Keratinocyte (primary cell): ENCODE measurements at regions not wholly inside any gene's neighbourhood (a gene's known extent, or its start where the extent isn't known, plus 50 kb on each side); places are given as distances from the start of the nearest gene placed in this dataset.
"Not testable (repeated sequence)": the region's sequence is repeated elsewhere in the genome, so short reads cannot be mapped to it uniquely, and the experiment has no call there.

Source experiments
- DNase-seq: peaks from one replicate; pipeline ENCODE4 v3.0.0-alpha.2; 2011; ENCODE audit warnings: low read depth, missing footprints, low spot score
- FAIRE-seq: peaks from 2 replicates; lab custom pipeline; 2011; peaks lifted over from hg19 to GRCh38; lab: Jason Lieb, UNC
- H2AFZ ChIP-seq: 2 replicates; pipeline ENCODE4 v1.6.0; 2012; ENCODE audit warnings: low read length, control low read depth, inconsistent platforms; ENCODE audit not compliant: control insufficient read depth
- H3K27ac ChIP-seq: 2 replicates; pipeline ENCODE4 v1.5.1; 2011; ENCODE audit warnings: low read length; ENCODE audit not compliant: control insufficient read depth, insufficient read depth
- H3K27me3 ChIP-seq: 3 replicates; pipeline ENCODE4 v1.6.0; 2011; ENCODE audit warnings: low read length; ENCODE audit not compliant: control insufficient read depth, insufficient read depth; ENCODE audit errors: extremely low read depth
- H3K36me3 ChIP-seq, 2 experiments: 2 replicates in 1 of 2; 3 replicates in 1 of 2; pipeline ENCODE4 v1.5.1; 2011; ENCODE audit warnings: low read length in 2 of 2, mild to moderate bottlenecking in 1 of 2; ENCODE audit not compliant: control insufficient read depth in 2 of 2, insufficient read depth in 2 of 2; ENCODE audit errors: extremely low read depth in 1 of 2
- H3K4me1 ChIP-seq: 3 replicates; pipeline ENCODE4 v1.5.1; 2011; ENCODE audit warnings: low read length; ENCODE audit not compliant: control insufficient read depth, insufficient read depth; ENCODE audit errors: extremely low read depth
- H3K4me2 ChIP-seq: 3 replicates; pipeline ENCODE4 v1.6.0; 2011; ENCODE audit warnings: low read depth, low read length; ENCODE audit not compliant: control insufficient read depth, insufficient read depth; ENCODE audit errors: extremely low read depth
- H3K4me3 ChIP-seq, 3 experiments: fragments of 200-600 bp in 1 of 3; sonication (generic) in 1 of 3; 2 replicates in 2 of 3; 3 replicates in 1 of 3; pipeline ENCODE4 v1.5.1; 2011 to 2016; ENCODE audit warnings: low read length in 3 of 3, mild to moderate bottlenecking in 3 of 3, control low read depth in 2 of 3, inconsistent platforms in 1 of 3, low read depth in 1 of 3, mixed read lengths in 1 of 3, mixed run types in 1 of 3, moderate library complexity in 1 of 3; ENCODE audit not compliant: control insufficient read depth in 2 of 3, insufficient read depth in 2 of 3; ENCODE audit errors: extremely low read depth in 1 of 3
- H3K79me2 ChIP-seq: 2 replicates; pipeline ENCODE4 v1.6.0; 2012; ENCODE audit warnings: low read length; ENCODE audit not compliant: control insufficient read depth, insufficient read depth
- H3K9ac ChIP-seq: 3 replicates; pipeline ENCODE4 v1.6.0; 2011; ENCODE audit warnings: low read length; ENCODE audit not compliant: control insufficient read depth, insufficient read depth; ENCODE audit errors: extremely low read depth
- H3K9me1 ChIP-seq: 3 replicates; pipeline ENCODE4 v1.6.0; 2011; ENCODE audit warnings: low read length; ENCODE audit not compliant: control insufficient read depth, insufficient read depth; ENCODE audit errors: extremely low read depth
- H3K9me3 ChIP-seq: 2 replicates; pipeline ENCODE4 v1.5.1; 2012; ENCODE audit warnings: low read depth, low read length; ENCODE audit not compliant: control insufficient read depth
- H4K20me1 ChIP-seq: 3 replicates; pipeline ENCODE4 v1.6.0; 2011; ENCODE audit warnings: low read length; ENCODE audit not compliant: control insufficient read depth, insufficient read depth; ENCODE audit errors: extremely low read depth
- EZH2 ChIP-seq: IDR thresholded peaks from one replicate; pipeline ENCODE4 v1.6.1; 2012; ENCODE audit warnings: inconsistent platforms, mild to moderate bottlenecking, low read length, moderate library complexity
- dilution Hi-C: fragments of 300-500 bp; cut with MboI; formaldehyde crosslinking; loops from one replicate; pipeline ENCODE4 v1.7.0; 2020; ENCODE audit warnings: low sequenced_read_pairs; ENCODE audit not compliant: extremely low pct_ligation_motif_present
- TF ChIP-seq, protein P1 (sequence below), 3 experiments: IDR thresholded peaks in 1 of 3; conservative IDR thresholded peaks in 1 of 3; optimal IDR thresholded peaks in 1 of 3; 2 replicates in 2 of 3; 3 replicates in 1 of 3; pipeline versions ENCODE3 to v1.5.1; 2011; ENCODE audit warnings: low read length in 3 of 3, mild to moderate bottlenecking in 3 of 3, moderate library complexity in 2 of 3, control low read depth in 1 of 3, inconsistent platforms in 1 of 3; ENCODE audit not compliant: insufficient read depth in 2 of 3; ENCODE audit errors: extremely low read depth in 1 of 3

DNA sequence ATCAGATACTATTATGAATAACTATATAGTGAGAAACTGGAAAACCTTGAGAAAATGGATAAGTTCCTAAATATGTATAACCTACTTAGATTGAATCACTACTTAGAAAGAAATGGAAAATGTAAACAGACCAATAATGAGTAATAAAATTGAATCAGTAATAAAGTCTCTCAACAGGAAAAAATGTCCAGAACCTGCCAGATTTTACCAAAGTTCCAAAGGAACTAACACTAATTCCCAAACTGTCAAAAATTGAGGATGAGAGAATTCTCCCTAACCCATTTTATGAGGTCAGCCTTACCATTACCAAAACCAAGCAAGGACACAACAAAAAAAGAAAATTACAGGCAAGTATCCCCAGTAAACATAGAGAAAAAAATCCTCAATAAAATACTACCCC, 272.0 kb downstream of the RPAP3 start:
- H3K4me3 ChIP-seq: no peak overlapping the region
- dilution Hi-C loops: no loop called here

DNA sequence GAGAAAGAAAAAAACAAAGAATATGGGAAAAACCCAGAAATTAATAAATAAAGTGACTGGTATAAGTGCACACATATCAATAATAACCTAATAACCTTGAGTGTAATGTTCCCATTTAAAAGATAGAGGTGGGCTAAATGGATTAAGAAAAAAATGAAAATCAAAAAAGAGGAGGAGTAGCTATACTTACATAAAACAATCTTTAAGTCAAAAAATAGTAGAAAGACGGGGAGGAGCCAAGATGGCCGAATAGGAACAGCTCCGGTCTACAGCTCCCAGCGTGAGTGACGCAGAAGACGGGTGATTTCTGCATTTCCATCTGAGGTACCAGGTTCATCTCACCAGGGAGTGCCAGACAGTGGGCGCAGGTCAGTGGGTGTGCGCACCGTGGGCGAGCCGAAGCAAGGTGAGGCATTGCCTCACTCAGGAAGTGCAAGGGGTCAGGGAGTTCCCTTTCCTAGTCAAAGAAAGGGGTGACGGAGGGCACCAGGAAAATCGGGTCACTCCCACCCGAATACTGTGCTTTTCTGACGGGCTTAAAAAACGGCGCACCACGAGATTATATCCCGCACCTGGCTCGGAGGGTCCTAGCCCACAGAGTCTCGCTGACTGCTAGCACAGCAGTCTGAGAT, 279.0 kb downstream of the RPAP3 start:
- H3K4me2 ChIP-seq, H3K27ac ChIP-seq, H3K79me2 ChIP-seq, H2AFZ ChIP-seq, H3K9ac ChIP-seq, FAIRE-seq, H3K4me3 ChIP-seq, H3K4me1 ChIP-seq, H3K9me3 ChIP-seq, H3K9me1 ChIP-seq, H4K20me1 ChIP-seq, DNase-seq, dilution Hi-C loops, H3K27me3 ChIP-seq, H3K36me3 ChIP-seq: not testable (repeated sequence)

More for the DNA sequence above, 272.0 kb downstream of the RPAP3 start:
- H3K9ac ChIP-seq: no peak overlapping the region
- H3K9me3 ChIP-seq: no peaks in the 10 kb centered on the region
- H4K20me1 ChIP-seq: no peaks in the 10 kb centered on the region
- H3K36me3 ChIP-seq: no peaks in the 10 kb centered on the region
- H3K4me1 ChIP-seq: no peaks in the 10 kb centered on the region
- no peak overlapping the region for H2AFZ ChIP-seq
- DNase-seq: no peak
- no peaks in the 10 kb centered on the region for H3K79me2 ChIP-seq
- no peaks in the 10 kb centered on the region for H3K27me3 ChIP-seq
- H3K9me1 ChIP-seq: no peaks in the 10 kb centered on the region
- H3K4me2 ChIP-seq: no peak overlapping the region
- H3K27ac ChIP-seq: no peak overlapping the region
- no peak for FAIRE-seq
- TF ChIP-seq EZH2: no peak
- TF ChIP-seq, protein P1, sequence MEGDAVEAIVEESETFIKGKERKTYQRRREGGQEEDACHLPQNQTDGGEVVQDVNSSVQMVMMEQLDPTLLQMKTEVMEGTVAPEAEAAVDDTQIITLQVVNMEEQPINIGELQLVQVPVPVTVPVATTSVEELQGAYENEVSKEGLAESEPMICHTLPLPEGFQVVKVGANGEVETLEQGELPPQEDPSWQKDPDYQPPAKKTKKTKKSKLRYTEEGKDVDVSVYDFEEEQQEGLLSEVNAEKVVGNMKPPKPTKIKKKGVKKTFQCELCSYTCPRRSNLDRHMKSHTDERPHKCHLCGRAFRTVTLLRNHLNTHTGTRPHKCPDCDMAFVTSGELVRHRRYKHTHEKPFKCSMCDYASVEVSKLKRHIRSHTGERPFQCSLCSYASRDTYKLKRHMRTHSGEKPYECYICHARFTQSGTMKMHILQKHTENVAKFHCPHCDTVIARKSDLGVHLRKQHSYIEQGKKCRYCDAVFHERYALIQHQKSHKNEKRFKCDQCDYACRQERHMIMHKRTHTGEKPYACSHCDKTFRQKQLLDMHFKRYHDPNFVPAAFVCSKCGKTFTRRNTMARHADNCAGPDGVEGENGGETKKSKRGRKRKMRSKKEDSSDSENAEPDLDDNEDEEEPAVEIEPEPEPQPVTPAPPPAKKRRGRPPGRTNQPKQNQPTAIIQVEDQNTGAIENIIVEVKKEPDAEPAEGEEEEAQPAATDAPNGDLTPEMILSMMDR (optimal IDR thresholded peaks at IDR 0.05 in 1 of 3, IDR thresholded peaks at IDR 0.05 in 1 of 3, conservative IDR thresholded peaks at IDR 0.05 in 1 of 3; ENCODE audit: extremely low read depth in 1 of 3, insufficient read depth in 2 of 3, low read length in 3 of 3): no peak

DNA sequence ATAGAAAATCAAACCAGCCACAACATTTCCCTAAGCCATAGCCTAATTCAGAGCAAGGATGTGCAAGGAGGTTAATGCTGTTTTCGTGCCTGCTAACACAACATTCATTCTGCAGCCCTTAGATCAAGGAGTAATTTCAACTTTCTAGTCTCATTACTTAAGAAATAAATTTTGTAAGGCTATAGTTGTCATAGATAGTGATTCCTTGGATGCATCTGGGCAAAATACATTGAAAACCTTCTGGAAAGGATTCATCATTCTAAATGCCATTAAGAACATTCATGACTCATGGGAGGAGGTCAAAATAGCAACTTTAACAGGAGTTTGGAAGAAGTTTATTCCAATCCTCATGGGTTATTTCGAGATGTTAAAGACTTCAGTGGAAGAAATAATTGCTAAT, 283.2 kb downstream of the RPAP3 start:
- H4K20me1 ChIP-seq: no peaks in the 10 kb centered on the region
- no peak overlapping the region for H3K27ac ChIP-seq
- H3K36me3 ChIP-seq: no peaks in the 10 kb centered on the region
- no peaks in the 10 kb centered on the region for H3K9me3 ChIP-seq
- H3K9ac ChIP-seq: no peak overlapping the region
- no peaks in the 10 kb centered on the region for H3K4me1 ChIP-seq
- DNase-seq (no peak), FAIRE-seq (no peak)
- H3K79me2 ChIP-seq: no peaks in the 10 kb centered on the region
- no peaks in the 10 kb centered on the region for H3K27me3 ChIP-seq
- no peak overlapping the region for H3K4me2 ChIP-seq
- no peak overlapping the region for H2AFZ ChIP-seq
- no peak overlapping the region for H3K4me3 ChIP-seq
- no peaks in the 10 kb centered on the region for H3K9me1 ChIP-seq
- TF ChIP-seq, protein P1 (optimal IDR thresholded peaks at IDR 0.05 in 1 of 3, IDR thresholded peaks at IDR 0.05 in 1 of 3, conservative IDR thresholded peaks at IDR 0.05 in 1 of 3; ENCODE audit: extremely low read depth in 1 of 3, insufficient read depth in 2 of 3, low read length in 3 of 3): no peak
- TF ChIP-seq EZH2: no peak
- dilution Hi-C loops: no loop called here
